ENCODE measurements at regions not wholly inside any gene's neighbourhood (a gene's known extent, or its start where the extent isn't known, plus 50 kb on each side); places are given as distances from the start of the nearest gene placed in this dataset.

DNA sequence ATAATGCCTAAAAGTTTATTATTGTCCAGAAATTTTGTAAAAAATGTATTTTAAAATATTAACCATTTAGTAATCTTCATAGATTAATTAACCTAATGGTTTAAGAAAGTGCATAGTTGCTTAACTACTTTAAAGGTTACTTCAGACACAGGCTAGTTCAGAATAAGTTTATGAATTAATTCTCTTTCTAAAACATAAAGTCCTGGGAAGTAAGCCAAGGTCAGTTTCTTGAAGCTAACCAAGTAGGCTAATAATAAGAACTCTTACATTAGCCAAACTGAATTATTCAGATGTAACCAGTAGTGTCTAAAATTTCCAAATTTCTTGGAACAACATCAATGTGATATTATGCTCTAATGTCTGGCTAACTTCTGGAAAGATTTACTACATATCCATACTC, 790.4 kb downstream of the NCAM2 start:
- ChIA-PET POLR2A (no interaction called here), CTCF (no interaction called here), RAD21 (ENCODE audit: low non-redundant PET in 1 of 2, low total read pairs in 2 of 2, uncharacterized antibody in 2 of 2, unreplicated experiment in 2 of 2) (no interaction called here)
- H4K20me1 ChIP-seq (ENCODE audit: insufficient read depth) = no peaks in the 10 kb centered on the region
- no peaks in the 10 kb centered on the region for H3K27me3 ChIP-seq (ENCODE audit: insufficient read depth, low read length)
- H3K79me2 ChIP-seq (ENCODE audit: insufficient read depth, low read length) = no peaks in the 10 kb centered on the region
- H3K27ac ChIP-seq (ENCODE audit: low read depth, low read length) = no peak overlapping the region
- intact Hi-C loops (cut with micrococcal nuclease) = no loop called here
- H3K9me2 ChIP-seq (ENCODE audit: insufficient read depth) = no peaks in the 10 kb centered on the region
- H3K4me1 ChIP-seq (ENCODE audit: control insufficient read depth in 1 of 2, insufficient read depth in 2 of 2, low read length in 2 of 2) = no peaks in the 10 kb centered on the region
- ATAC-seq (no peak), DNase-seq (ENCODE audit: low read depth, low spot score) (no peak)
- H2AFZ ChIP-seq (ENCODE audit: low read depth, low read length, poor library complexity, severe bottlenecking) = no peak overlapping the region
- H3K4me3 ChIP-seq (replicated peaks in 1 of 2; ENCODE audit: low read depth in 1 of 2, low read length in 2 of 2) = no peak overlapping the region
- H3K9ac ChIP-seq (ENCODE audit: low read length) = no peak overlapping the region
- H3K9me3 ChIP-seq (ENCODE audit: control insufficient read depth in 1 of 2, insufficient read depth in 1 of 2, low read depth in 1 of 2, low read length in 2 of 2) = peaks cover 14 to 16% of the 10 kb centered on the region in 2 experiments; a peak in 2 of 4 replicates
- H3K4me2 ChIP-seq (ENCODE audit: low read length) = no peak overlapping the region
- BruUV-seq (replicated peaks) = no TSS peak
- TF ChIP-seq, protein P1, sequence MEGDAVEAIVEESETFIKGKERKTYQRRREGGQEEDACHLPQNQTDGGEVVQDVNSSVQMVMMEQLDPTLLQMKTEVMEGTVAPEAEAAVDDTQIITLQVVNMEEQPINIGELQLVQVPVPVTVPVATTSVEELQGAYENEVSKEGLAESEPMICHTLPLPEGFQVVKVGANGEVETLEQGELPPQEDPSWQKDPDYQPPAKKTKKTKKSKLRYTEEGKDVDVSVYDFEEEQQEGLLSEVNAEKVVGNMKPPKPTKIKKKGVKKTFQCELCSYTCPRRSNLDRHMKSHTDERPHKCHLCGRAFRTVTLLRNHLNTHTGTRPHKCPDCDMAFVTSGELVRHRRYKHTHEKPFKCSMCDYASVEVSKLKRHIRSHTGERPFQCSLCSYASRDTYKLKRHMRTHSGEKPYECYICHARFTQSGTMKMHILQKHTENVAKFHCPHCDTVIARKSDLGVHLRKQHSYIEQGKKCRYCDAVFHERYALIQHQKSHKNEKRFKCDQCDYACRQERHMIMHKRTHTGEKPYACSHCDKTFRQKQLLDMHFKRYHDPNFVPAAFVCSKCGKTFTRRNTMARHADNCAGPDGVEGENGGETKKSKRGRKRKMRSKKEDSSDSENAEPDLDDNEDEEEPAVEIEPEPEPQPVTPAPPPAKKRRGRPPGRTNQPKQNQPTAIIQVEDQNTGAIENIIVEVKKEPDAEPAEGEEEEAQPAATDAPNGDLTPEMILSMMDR (IDR thresholded peaks at IDR 0.05 in 2 of 3, conservative IDR thresholded peaks at IDR 0.05 in 1 of 3; ENCODE audit: borderline replicate concordance in 1 of 3, insufficient read depth in 1 of 3, low read depth in 2 of 3, low read length in 2 of 3) = no peak
- TF ChIP-seq SP1 (IDR thresholded peaks at IDR 0.05; ENCODE audit: low read depth) = no peak
- TF ChIP-seq EZH2 (IDR thresholded peaks at IDR 0.05) = no peak
- TF ChIP-seq EZH2phosphoT487 (IDR thresholded peaks at IDR 0.05; ENCODE audit: borderline replicate concordance) = no peak
- no peak for TF ChIP-seq TCF7L2 (IDR thresholded peaks at IDR 0.05; ENCODE audit: borderline replicate concordance, extremely low read depth, insufficient read depth, insufficient read length)
- no peak for TF ChIP-seq CBX3 (IDR thresholded peaks at IDR 0.05; ENCODE audit: low read depth)
- no peak for TF ChIP-seq POLR2A (IDR thresholded peaks at IDR 0.05; ENCODE audit: borderline replicate concordance, extremely low read depth, insufficient read depth, insufficient read length)
- TF ChIP-seq RAD21 (IDR thresholded peaks at IDR 0.05; ENCODE audit: low read depth) = no peak
- TF ChIP-seq JUND (IDR thresholded peaks at IDR 0.05) = no peak
- no peak for TF ChIP-seq ZFX (IDR thresholded peaks at IDR 0.05)
- TF ChIP-seq, protein P2, sequence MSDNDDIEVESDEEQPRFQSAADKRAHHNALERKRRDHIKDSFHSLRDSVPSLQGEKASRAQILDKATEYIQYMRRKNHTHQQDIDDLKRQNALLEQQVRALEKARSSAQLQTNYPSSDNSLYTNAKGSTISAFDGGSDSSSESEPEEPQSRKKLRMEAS (IDR thresholded peaks at IDR 0.05) = no peak
- TF ChIP-seq CEBPB (IDR thresholded peaks at IDR 0.05; ENCODE audit: low read depth) = no peak
- no peak for TF ChIP-seq FOSL1 (IDR thresholded peaks at IDR 0.05; ENCODE audit: low read depth)
- TF ChIP-seq, protein P3, sequence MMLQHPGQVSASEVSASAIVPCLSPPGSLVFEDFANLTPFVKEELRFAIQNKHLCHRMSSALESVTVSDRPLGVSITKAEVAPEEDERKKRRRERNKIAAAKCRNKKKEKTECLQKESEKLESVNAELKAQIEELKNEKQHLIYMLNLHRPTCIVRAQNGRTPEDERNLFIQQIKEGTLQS (IDR thresholded peaks at IDR 0.05) = no peak
- no peak for TF ChIP-seq SIN3A (IDR thresholded peaks at IDR 0.05; ENCODE audit: low read depth)
- no peak for TF ChIP-seq POLR2AphosphoS5 (IDR thresholded peaks at IDR 0.05; ENCODE audit: low read depth, low read length)
- no peak for TF ChIP-seq EGR1 (IDR thresholded peaks at IDR 0.05; ENCODE audit: low read depth)
- no peak for TF ChIP-seq ELF1 (IDR thresholded peaks at IDR 0.05; ENCODE audit: borderline replicate concordance, low read depth)
- no peak for TF ChIP-seq YY1 (IDR thresholded peaks at IDR 0.05; ENCODE audit: extremely low read depth, insufficient replicate concordance, low read depth, low read length)
- no peaks in the 10 kb centered on the region for H3K36me3 ChIP-seq (ENCODE audit: control insufficient read depth in 1 of 2, insufficient read depth in 2 of 2, low read length in 2 of 2)

Measured in HCT116 (cell line).